ENCODE measurements at regions not wholly inside any gene's neighbourhood (a gene's known extent, or its start where the extent isn't known, plus 50 kb on each side); places are given as distances from the start of the nearest gene placed in this dataset.
A peak's percentile ranks its signal among the peaks of the same experiment; 100 is the strongest.

GRCh38 chr2:150610670-150611279 lies 123.3 kb upstream of the RND3 start:
- H3K9me3 ChIP-seq (ENCODE audit: insufficient read depth, low read depth) = no peaks in the 10 kb centered on the region
- no peaks in the 10 kb centered on the region for H3K4me1 ChIP-seq (replicated peaks; ENCODE audit: insufficient read depth)
- H3K27ac ChIP-seq = no peak overlapping the region
- no peak overlapping the region for H2AFZ ChIP-seq
- no peak for TF ChIP-seq EZH2 (IDR thresholded peaks at IDR 0.05; ENCODE audit: low read depth)
- TF ChIP-seq CTCF (conservative IDR thresholded peaks at IDR 0.05) = peak; percentile 66
- H3K79me2 ChIP-seq (ENCODE audit: low read depth) = no peaks in the 10 kb centered on the region
- peak; percentile 35 to 56 for DNase-seq
- H3K36me3 ChIP-seq (ENCODE audit: low read depth) = no peaks in the 10 kb centered on the region
- H4K20me1 ChIP-seq (ENCODE audit: insufficient read depth) = no peaks in the 10 kb centered on the region
- ChIA-PET POLR2A (ENCODE audit: unreplicated experiment) (no interaction called here), CTCF (interaction anchor here (0.5 to 0.6 kb wide), 2 partner anchors 551 to 792 kb away, joined by 3 to 4 read pairs; no protein-coding TSS in a partner anchor)
- no peak overlapping the region for H3K4me3 ChIP-seq
- no peaks in the 10 kb centered on the region for H3F3A ChIP-seq (ENCODE audit: insufficient read depth, low read depth)
- BruUV-seq (replicated peaks) = no TSS peak
- intact Hi-C loops (cut with micrococcal nuclease; ENCODE audit: unreplicated experiment) = loop anchor here (1.0 to 10.0 kb wide), 6 partner anchors 84 to 1013 kb away; partner anchors contain the start of gene RND3
- H3K27me3 ChIP-seq (ENCODE audit: insufficient read depth, low read depth) = no peaks in the 10 kb centered on the region
- H3K4me2 ChIP-seq = no peak overlapping the region
- H3K9me2 ChIP-seq (ENCODE audit: insufficient read depth) = no peaks in the 10 kb centered on the region

GRCh38 chr2:150609831-150610582 lies 122.5 kb upstream of the RND3 start:
- Histone ChIP-seq H3K9me3 (ENCODE audit: insufficient read depth, low read depth) (no peaks in the 10 kb centered on the region), H3K9me2 (ENCODE audit: insufficient read depth) (no peaks in the 10 kb centered on the region), H3K36me3 (ENCODE audit: low read depth) (no peaks in the 10 kb centered on the region), H4K20me1 (ENCODE audit: insufficient read depth) (no peaks in the 10 kb centered on the region), H3K27ac (no peak overlapping the region), H3K4me2 (no peak overlapping the region), H3K4me1 (replicated peaks; ENCODE audit: insufficient read depth) (no peaks in the 10 kb centered on the region), H3K27me3 (ENCODE audit: insufficient read depth, low read depth) (no peaks in the 10 kb centered on the region), H2AFZ (no peak overlapping the region), H3K4me3 (no peak overlapping the region), H3F3A (ENCODE audit: insufficient read depth, low read depth) (no peaks in the 10 kb centered on the region), H3K79me2 (ENCODE audit: low read depth) (no peaks in the 10 kb centered on the region)
- ChIA-PET POLR2A (ENCODE audit: unreplicated experiment) (interaction anchor here (0.7 kb wide), 1 partner anchor 83 kb away, joined by 3 read pairs; no protein-coding TSS in a partner anchor), CTCF (interaction anchor here (0.5 to 0.6 kb wide), 2 partner anchors 552 to 791 kb away, joined by 3 to 4 read pairs; no protein-coding TSS in a partner anchor)
- no peak for DNase-seq
- intact Hi-C loops (cut with micrococcal nuclease; ENCODE audit: unreplicated experiment) = loop anchor here (1.0 to 10.0 kb wide), 6 partner anchors 83 to 1013 kb away; partner anchors contain the start of gene RND3
- TF ChIP-seq EZH2 (IDR thresholded peaks at IDR 0.05; ENCODE audit: low read depth) = no peak
- TF ChIP-seq CTCF (conservative IDR thresholded peaks at IDR 0.05) = no peak
- no TSS peak for BruUV-seq (replicated peaks)

- DNase-seq = no peak
- ChIA-PET POLR2A (ENCODE audit: unreplicated experiment) (no interaction called here), CTCF (no interaction called here)
- intact Hi-C loops (cut with micrococcal nuclease; ENCODE audit: unreplicated experiment) = no loop called here
- H4K20me1 ChIP-seq (ENCODE audit: insufficient read depth) = no peaks in the 10 kb centered on the region
- H3K79me2 ChIP-seq (ENCODE audit: low read depth) = no peaks in the 10 kb centered on the region
- no peak overlapping the region for H3K27ac ChIP-seq
- no peaks in the 10 kb centered on the region for H3F3A ChIP-seq (ENCODE audit: insufficient read depth, low read depth)
- no peak overlapping the region for H3K4me2 ChIP-seq
- no peaks in the 10 kb centered on the region for H3K9me2 ChIP-seq (ENCODE audit: insufficient read depth)
- no peaks in the 10 kb centered on the region for H3K27me3 ChIP-seq (ENCODE audit: insufficient read depth, low read depth)
- H3K4me3 ChIP-seq = no peak overlapping the region
- no peaks in the 10 kb centered on the region for H3K9me3 ChIP-seq (ENCODE audit: insufficient read depth, low read depth)
- H3K36me3 ChIP-seq (ENCODE audit: low read depth) = no peaks in the 10 kb centered on the region
- TF ChIP-seq CTCF (conservative IDR thresholded peaks at IDR 0.05) (no peak), EZH2 (IDR thresholded peaks at IDR 0.05; ENCODE audit: low read depth) (no peak)
- H2AFZ ChIP-seq = no peak overlapping the region
- no peaks in the 10 kb centered on the region for H3K4me1 ChIP-seq (replicated peaks; ENCODE audit: insufficient read depth)
- BruUV-seq (replicated peaks) = no TSS peak
Measured at GRCh38 chr2:150608341-150608740, 120.9 kb upstream of the RND3 start.

All from PC-9 (cell line).